CD4-positive, alpha-beta T cell (primary cell): ENCODE measurements at regions not wholly inside any gene's neighbourhood (a gene's known extent, or its start where the extent isn't known, plus 50 kb on each side); places are given as distances from the start of the nearest gene placed in this dataset.
"Not testable (repeated sequence)": the region's sequence is repeated elsewhere in the genome, so short reads cannot be mapped to it uniquely, and the experiment has no call there.

Experiments used
- ATAC-seq: fragments of 200-7000 bp; cut with Tn5 transposase; one replicate; pipeline ENCODE4 v1.10.0; 2022; ENCODE audit warnings: mild to moderate bottlenecking; ENCODE audit not compliant: poor library complexity
- CTCF ChIA-PET: fragments of 350-600 bp; sonication (Branson Sonifier 250); formaldehyde crosslinking; loops from one replicate; lab custom pipeline; 2021; ENCODE audit warnings: antibody characterized with exemption, inconsistent platforms; lab: Charles Lee
- POLR2A ChIA-PET: fragments of 350-600 bp; sonication (Branson Sonifier 250); formaldehyde crosslinking; loops from one replicate; lab custom pipeline; 2021; ENCODE audit warnings: antibody characterized with exemption, inconsistent platforms; lab: Charles Lee
- DNase-seq, 14 experiments: peaks; one replicate each; pipeline ENCODE4 v3.0.0-alpha.2; 2013 to 2020; ENCODE audit warnings: mixed read lengths in 2 of 14
- H3K27ac ChIP-seq, 2 donors: one replicate each; pipeline versions ENCODE4 v1.5.1 to v1.7.0; 2013; ENCODE audit warnings: low read length in 2 of 2, low read depth in 1 of 2, mild to moderate bottlenecking in 1 of 2
- H3K27me3 ChIP-seq, 2 experiments: 1 replicate in 1 of 2; 2 replicates in 1 of 2; pipeline versions ENCODE4 v1.6.1 to v1.7.0; 2013; ENCODE audit warnings: low read length in 2 of 2, control low read depth in 1 of 2, mild to moderate bottlenecking in 1 of 2, moderate library complexity in 1 of 2; ENCODE audit not compliant: insufficient read depth in 2 of 2, control insufficient read depth in 1 of 2
- H3K36me3 ChIP-seq: one replicate; pipeline ENCODE4 v1.6.1; 2013; ENCODE audit warnings: low read length, control low read depth; ENCODE audit not compliant: insufficient read depth
- H3K4me1 ChIP-seq: one replicate; pipeline ENCODE4 v1.6.1; 2013; ENCODE audit warnings: low read length, control low read depth; ENCODE audit not compliant: insufficient read depth
- H3K4me3 ChIP-seq: one replicate; pipeline ENCODE4 v1.5.1; 2013; ENCODE audit warnings: mild to moderate bottlenecking, low read length, moderate library complexity
- H3K9me3 ChIP-seq, 2 experiments: 1 replicate in 1 of 2; 2 replicates in 1 of 2; pipeline versions ENCODE4 v1.6.1 to v1.7.0; 2013; ENCODE audit warnings: low read length in 2 of 2, mild to moderate bottlenecking in 2 of 2, control low read depth in 1 of 2, moderate library complexity in 1 of 2; ENCODE audit not compliant: control insufficient read depth in 1 of 2, insufficient read depth in 1 of 2
- H3K27ac Mint-ChIP-seq: one replicate; pipeline ENCODE4 v1.8.0; 2020; ENCODE audit warnings: mixed read lengths
- H3K27me3 Mint-ChIP-seq: one replicate; pipeline ENCODE4 v1.8.0; 2021; ENCODE audit warnings: mixed read lengths
- H3K36me3 Mint-ChIP-seq: one replicate; pipeline ENCODE4 v1.8.0; 2021; ENCODE audit warnings: low read depth, mixed read lengths
- H3K4me1 Mint-ChIP-seq: one replicate; pipeline ENCODE4 v1.8.0; 2021; ENCODE audit warnings: low read depth, mixed read lengths
- H3K4me3 Mint-ChIP-seq: one replicate; pipeline ENCODE4 v1.8.0; 2020; ENCODE audit warnings: mild to moderate bottlenecking, mixed read lengths
- H3K9me3 Mint-ChIP-seq: one replicate; pipeline ENCODE4 v1.8.0; 2020; ENCODE audit warnings: mixed read lengths
- intact Hi-C, 2 experiments: fragments of 100-400 bp; cut with DNase I in 1 of 2; cut with micrococcal nuclease in 1 of 2; formaldehyde crosslinking; loops; one replicate each; pipeline versions ENCODE4 v1.15.1 to v1.9.0; 2023 to 2025; cut with DNase I, micrococcal nuclease
- TF ChIP-seq, protein P1 (sequence below): fragments of 200-600 bp; IDR thresholded peaks from one replicate; pipeline ENCODE4 v1.8.0; 2022; ENCODE audit warnings: antibody characterized with exemption, mild to moderate bottlenecking

DNA sequence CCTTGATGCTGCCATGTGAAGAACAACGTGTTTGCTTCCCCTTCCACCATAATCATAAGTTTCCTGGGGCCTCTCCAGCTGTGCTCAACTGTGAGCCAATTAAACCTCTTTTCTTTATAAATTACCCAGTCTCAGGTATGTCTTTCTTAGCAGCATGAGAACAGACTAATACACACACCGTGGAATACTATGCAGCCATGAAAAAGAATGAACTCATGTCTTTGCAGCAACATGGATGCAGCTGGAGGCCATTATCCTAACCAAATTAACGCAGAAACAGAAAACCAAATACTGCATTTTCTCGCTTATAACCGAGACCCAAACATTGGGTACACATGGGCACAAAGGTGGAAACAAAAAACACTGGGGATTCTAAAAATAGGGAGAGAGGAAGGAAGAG lies 286.7 kb upstream of the MINDY3 start:
- H3K4me1 ChIP-seq = no peaks in the 10 kb centered on the region
- H3K27me3 ChIP-seq = no peaks in the 10 kb centered on the region
- POLR2A ChIA-PET = no interaction called here
- Mint-ChIP-seq H3K9me3 (peaks cover 8% of the 10 kb centered on the region), H3K27me3 (peaks cover 9% of the 10 kb centered on the region), H3K4me3 (no peak overlapping the region), H3K36me3 (no peaks in the 10 kb centered on the region), H3K4me1 (no peaks in the 10 kb centered on the region), H3K27ac (no peak overlapping the region)
- no peaks in the 10 kb centered on the region for H3K9me3 ChIP-seq
- CTCF ChIA-PET = no interaction called here
- H3K36me3 ChIP-seq = no peaks in the 10 kb centered on the region
- no peak overlapping the region for H3K27ac ChIP-seq
- no peak overlapping the region for H3K4me3 ChIP-seq
- intact Hi-C loops = no loop called here
- TF ChIP-seq, protein P1, sequence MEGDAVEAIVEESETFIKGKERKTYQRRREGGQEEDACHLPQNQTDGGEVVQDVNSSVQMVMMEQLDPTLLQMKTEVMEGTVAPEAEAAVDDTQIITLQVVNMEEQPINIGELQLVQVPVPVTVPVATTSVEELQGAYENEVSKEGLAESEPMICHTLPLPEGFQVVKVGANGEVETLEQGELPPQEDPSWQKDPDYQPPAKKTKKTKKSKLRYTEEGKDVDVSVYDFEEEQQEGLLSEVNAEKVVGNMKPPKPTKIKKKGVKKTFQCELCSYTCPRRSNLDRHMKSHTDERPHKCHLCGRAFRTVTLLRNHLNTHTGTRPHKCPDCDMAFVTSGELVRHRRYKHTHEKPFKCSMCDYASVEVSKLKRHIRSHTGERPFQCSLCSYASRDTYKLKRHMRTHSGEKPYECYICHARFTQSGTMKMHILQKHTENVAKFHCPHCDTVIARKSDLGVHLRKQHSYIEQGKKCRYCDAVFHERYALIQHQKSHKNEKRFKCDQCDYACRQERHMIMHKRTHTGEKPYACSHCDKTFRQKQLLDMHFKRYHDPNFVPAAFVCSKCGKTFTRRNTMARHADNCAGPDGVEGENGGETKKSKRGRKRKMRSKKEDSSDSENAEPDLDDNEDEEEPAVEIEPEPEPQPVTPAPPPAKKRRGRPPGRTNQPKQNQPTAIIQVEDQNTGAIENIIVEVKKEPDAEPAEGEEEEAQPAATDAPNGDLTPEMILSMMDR = no peak
- DNase-seq (no peak), ATAC-seq (no peak)

DNA sequence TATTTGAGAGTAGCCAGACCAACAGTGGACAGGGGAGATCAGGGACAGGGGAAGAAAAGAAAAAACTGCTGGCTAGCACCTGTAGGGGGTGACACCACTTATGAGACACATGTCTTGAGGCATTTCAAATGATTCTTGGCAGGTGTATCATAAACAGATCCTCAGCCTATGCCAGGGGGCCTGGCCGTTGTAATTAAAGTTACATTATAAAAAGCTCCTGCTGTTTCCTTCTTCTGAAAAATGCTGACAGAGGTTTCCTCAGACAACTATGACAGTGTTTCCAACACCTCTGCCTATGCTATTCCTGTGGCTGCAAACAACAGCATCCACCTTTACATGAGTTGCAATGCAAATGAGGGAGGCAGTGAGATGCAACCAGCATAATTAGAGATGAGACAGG lies 281.0 kb upstream of the PTER start:
- H3K36me3 ChIP-seq = no peaks in the 10 kb centered on the region
- intact Hi-C loops = no loop called here
- DNase-seq = no peak
- no peak for ATAC-seq
- Mint-ChIP-seq H3K4me3 (no peak overlapping the region), H3K36me3 (no peaks in the 10 kb centered on the region), H3K27ac (no peak overlapping the region), H3K27me3 (no peaks in the 10 kb centered on the region), H3K4me1 (no peaks in the 10 kb centered on the region), H3K9me3 (peaks cover 2% of the 10 kb centered on the region)
- no peaks in the 10 kb centered on the region for H3K4me1 ChIP-seq
- TF ChIP-seq, protein P1 = no peak
- no peaks in the 10 kb centered on the region for H3K9me3 ChIP-seq
- H3K27me3 ChIP-seq = no peaks in the 10 kb centered on the region
- POLR2A ChIA-PET = no interaction called here
- no peak overlapping the region for H3K27ac ChIP-seq
- CTCF ChIA-PET = no interaction called here
- H3K4me3 ChIP-seq = no peak overlapping the region

DNA sequence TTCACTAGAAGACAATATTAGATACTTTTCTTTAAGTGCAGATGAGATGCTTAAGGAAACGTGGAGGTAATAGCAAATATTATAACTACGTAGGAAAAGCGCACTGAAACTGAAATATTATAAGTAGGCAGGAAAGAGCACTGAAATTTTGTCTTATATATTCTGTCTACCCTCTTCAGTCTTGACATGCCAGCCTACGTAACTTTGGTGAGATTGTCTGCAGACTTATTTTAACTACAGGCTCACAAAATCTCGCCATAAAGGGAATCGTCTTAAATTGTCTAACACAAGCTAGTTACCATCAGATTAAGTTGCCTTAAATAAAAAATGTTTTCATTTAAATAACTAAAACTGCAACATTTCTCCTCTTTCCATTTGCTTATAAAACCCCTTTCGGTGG lies 280.1 kb upstream of the PTER start:
- ATAC-seq = no peak
- H3K4me3 Mint-ChIP-seq = no peak overlapping the region
- CTCF ChIA-PET = no interaction called here

GRCh38 chr10:16165067-16165466 lies 271.7 kb upstream of the PTER start:
- H3K4me1 Mint-ChIP-seq, H3K27ac ChIP-seq, H3K4me3 Mint-ChIP-seq, intact Hi-C loops, H3K27me3 ChIP-seq, H3K36me3 Mint-ChIP-seq, CTCF ChIA-PET, POLR2A ChIA-PET, H3K36me3 ChIP-seq, H3K4me3 ChIP-seq, H3K27me3 Mint-ChIP-seq, ATAC-seq, DNase-seq, H3K4me1 ChIP-seq, H3K27ac Mint-ChIP-seq: not testable (repeated sequence)
- peaks cover 21% of the 10 kb centered on the region for H3K9me3 Mint-ChIP-seq
- peaks cover 0 to 13% of the 10 kb centered on the region in 2 experiments for H3K9me3 ChIP-seq

More for the DNA sequence above, 280.1 kb upstream of the PTER start:
- intact Hi-C loops = no loop called here
- no peaks in the 10 kb centered on the region for H3K9me3 ChIP-seq
- no peak for DNase-seq
- TF ChIP-seq, protein P1 = no peak
- no peak overlapping the region for H3K27ac ChIP-seq
- no peaks in the 10 kb centered on the region for H3K27me3 ChIP-seq
- no peaks in the 10 kb centered on the region for H3K4me1 ChIP-seq
- H3K36me3 ChIP-seq = no peaks in the 10 kb centered on the region
- H3K9me3 Mint-ChIP-seq = no peaks in the 10 kb centered on the region
- H3K4me3 ChIP-seq = no peak overlapping the region
- no peak overlapping the region for H3K27ac Mint-ChIP-seq
- H3K4me1 Mint-ChIP-seq = no peaks in the 10 kb centered on the region
- no peaks in the 10 kb centered on the region for H3K36me3 Mint-ChIP-seq
- no peaks in the 10 kb centered on the region for H3K27me3 Mint-ChIP-seq
- POLR2A ChIA-PET = no interaction called here
